Midbrain (tissue), 1 donor: ENCODE measurements at regions not wholly inside any gene's neighbourhood (a gene's known extent, or its start where the extent isn't known, plus 50 kb on each side); places are given as distances from the start of the nearest gene placed in this dataset.
A peak's percentile ranks its signal among the peaks of the same experiment; 100 is the strongest.
"Not testable (repeated sequence)": the region's sequence is repeated elsewhere in the genome, so short reads cannot be mapped to it uniquely, and the experiment has no call there.

Experiments
- DNase-seq: peaks from one replicate; lab custom pipeline; 2025; lab: John Stamatoyannopoulos, UW

GRCh38 chr11:19627566-19627965 lies 85.1 kb upstream of the NAV2 start:
- DNase-seq, result no peak

DNA sequence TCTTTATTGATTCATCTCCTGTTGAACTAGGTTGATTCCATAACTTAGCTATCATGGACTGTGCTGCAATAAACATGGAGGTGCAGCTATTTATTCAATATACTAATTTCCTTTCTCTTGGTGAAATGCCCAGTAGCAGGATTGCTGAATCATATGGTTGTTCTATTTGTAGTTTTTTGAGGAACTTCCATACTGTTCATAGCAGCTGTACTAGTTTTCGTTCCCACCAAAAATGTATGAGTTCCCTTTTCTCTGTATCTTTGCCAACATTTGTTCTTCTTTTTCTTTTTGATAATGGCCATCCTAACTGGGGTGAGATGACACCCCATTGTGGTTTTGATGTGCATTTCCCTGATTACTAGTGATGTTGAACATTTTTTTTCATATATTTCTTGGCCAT lies 87.2 kb upstream of the NAV2 start:
- no peak for DNase-seq

DNA sequence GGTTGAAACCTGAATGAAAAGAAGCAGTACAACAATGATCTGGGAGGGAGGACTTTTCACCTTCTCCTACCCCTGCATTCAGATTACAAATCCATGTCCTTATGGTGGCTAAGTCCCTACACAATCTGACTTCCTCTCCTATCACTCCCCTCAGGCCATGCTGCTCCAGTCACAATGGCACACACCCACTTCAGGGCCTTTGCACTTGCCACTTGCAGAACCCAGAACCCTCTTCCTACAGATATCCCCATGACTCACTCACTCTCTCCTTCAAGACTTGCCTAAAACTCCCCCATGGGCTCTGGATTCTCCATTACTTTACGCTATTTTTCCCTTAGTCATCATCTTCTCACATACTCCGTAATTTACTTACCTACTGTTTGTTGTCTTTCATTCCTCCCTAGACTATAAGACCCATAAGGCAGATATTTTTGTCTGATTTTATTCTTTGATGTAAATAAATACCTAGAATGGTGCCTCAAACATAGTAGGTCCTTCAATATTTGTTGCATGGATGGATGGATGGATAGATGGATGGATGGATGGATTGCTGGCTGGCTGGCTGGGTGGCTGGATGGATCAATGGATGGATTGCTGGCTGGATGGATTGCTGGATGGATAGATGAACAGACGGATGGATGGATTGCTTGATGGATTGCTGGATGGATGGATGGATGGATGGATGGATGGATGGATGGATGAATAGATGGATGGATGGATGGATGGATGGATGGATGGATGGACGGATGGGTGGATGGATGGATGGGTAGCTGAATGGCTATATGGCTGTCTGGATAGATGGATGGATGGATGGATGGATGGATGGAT lies 94.7 kb upstream of the NAV2 start:
- no peak for DNase-seq

DNA sequence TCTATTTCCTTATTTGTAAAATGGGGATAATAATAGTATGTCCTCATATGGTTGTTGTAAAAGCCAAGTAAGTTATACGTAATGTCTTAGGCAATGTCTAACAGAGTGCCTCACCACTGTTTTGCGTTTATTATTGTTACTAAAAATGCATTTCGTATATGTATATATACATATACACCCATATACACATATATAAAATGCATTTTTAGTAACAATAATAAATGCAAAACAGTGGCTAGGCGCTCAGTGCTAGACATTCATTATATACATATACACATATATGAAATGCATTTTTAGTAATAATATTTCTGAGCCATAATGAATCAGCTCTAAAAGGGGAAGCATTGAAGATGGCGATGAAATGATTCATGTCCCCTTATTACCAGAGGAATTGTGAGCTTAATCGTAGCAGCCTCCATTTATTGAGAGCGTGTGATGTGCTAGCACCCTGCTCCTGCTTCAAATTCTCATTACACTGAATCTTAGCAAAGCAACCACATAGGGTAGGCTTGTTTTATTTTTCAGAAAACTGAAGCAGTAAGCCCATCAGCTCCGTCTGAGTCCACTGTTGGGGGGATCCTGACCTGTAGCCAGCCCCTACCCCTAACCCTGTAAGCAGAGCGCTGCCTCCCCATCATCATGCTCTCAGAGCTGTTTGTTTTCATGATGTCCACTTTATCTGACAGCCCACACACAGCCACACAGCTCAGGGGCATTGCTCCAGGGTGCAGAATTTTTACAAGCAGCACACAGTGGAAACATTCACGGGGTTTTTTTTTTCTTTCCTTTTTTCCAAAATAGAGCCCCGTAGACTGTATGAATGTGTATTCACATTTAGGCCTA lies 97.1 kb upstream of the NAV2 start:
- DNase-seq, result no peak

DNA sequence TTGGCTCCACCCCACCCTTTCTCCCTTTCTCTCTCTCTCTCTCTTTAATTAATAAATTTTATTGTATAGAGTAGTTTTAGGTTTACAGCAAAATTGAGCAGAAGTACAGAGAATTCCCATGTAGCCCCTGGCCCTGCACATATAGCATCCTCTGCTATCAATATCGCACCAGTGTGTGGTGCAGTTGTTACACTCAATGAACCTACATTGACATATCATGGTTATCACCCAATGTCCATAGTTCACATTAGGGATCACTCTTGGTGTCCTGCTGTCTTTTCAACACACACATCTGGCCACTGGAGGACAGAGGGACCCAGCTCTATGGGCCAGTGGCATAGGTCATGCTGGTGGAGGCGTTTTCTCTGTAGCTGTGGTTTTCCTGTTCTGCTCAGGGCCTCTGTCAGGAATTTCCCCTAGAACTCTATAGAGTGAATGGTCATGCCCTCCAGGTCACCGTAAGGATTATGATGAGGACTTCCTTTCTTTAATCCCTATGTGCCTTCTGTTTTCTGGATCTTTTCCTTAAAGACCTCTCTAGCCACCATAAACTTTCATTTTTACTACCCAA lies 98.2 kb upstream of the NAV2 start:
- no peak for DNase-seq

GRCh38 chr11:19612025-19612424 lies 100.6 kb upstream of the NAV2 start:
- not testable (repeated sequence) for DNase-seq

GRCh38 chr11:19607656-19608360 lies 104.8 kb upstream of the NAV2 start:
- DNase-seq, result no peak

- DNase-seq, result no peak
Measured at GRCh38 chr11:19606856-19607655, 105.6 kb upstream of the NAV2 start.

DNA sequence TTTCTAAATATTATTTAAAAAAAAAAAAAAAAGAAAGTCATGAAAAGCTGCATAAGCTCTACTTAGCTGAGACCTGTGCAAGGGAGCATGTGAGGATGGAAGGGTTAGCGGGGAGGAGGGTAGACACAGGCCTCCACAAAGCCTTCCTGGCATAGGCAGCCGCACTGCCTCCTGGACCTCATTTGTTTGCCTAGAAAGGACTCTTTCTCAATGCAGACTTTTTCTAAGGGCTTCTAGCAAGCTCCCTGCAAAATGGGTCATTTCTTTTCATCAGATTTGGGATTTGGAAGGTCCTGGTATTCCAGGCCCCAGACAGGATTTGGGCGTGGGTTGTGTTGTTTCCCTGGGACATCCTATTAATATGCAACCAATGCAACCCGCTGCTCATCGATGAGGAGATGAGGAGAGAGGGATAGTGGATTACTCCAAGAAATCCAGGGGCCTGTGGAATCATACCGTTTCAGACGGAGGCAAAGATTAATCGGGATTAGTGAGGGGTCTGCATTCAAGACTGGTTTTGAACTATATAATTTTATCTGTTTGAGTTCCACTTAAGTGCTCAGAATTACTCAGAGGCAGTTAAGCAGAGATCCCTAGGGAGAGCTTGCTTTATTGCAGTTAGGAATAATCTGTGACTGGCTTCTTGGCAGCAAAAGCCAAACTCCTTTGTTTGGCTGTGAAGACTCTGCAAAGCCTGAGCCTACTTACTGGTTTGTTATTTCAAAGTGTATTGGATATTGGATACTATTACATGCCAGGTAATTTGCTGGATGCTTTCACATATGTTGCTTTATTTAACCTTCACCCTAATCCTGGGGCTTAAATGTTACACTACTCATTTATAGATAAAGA lies 106.9 kb upstream of the NAV2 start:
- DNase-seq, result peak; percentile 42

GRCh38 chr11:19604679-19605375 lies 107.8 kb upstream of the NAV2 start:
- DNase-seq, result no peak

DNA sequence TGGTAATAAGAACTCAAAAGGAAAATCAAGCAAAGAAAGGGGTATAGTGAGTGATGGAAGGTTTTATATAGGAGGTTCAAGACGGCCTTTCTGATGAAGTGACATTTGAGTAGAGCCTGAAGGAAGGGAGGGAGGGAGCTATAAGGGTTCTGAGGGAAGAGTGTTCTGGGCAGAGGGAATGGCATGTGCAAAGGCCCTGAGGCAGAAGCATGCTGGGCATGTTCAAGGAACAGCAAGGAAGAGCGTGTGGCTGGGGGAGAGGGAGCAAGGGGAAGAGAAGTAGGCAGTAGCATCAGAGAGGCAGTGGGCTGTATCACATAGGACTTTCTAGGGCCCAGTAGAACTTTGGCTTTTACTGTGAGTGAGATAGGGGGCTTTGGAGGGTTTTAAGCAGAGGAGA lies 108.9 kb upstream of the NAV2 start:
- DNase-seq, result no peak

DNA sequence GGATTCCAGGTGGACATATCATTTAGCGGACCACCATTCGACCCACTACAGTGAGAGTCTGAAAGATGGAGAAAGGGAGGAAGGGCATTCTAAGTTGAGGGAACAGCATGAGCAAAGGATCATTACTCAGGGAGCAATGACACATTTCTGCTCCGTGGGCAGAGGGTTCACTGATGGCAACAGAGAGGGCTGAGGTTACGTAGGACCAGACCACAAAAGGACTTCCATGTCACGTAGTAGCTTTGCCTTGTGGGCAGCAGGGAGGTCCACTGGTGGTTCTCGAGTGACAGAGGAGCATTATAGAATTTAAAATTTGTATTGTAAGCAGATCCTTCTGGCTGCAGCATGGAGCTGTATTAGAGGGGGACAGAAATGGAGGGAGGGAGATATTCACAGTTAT lies 109.7 kb upstream of the NAV2 start:
- no peak for DNase-seq

- DNase-seq, result no peak
Measured at GRCh38 chr11:19602406-19602805, 110.2 kb upstream of the NAV2 start.

DNA sequence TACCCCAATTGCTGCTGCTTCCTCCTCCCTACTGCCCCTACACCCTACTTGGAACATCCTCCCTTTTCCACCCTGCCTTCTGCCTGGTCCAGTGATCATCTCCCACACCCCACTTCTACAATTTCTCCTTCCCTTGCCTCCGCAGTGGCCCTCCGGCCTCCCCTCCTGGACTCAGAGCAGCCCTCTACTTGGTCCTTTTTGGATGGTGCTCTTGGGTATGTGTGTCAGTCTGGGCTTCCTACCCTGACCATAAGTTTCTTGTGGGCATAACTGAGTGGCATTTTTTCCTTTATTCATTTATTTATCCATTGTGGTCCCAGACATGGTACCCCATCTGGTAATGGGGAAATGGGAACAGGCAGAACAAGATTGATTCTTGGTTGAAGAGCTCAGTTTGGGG lies 111.4 kb upstream of the NAV2 start:
- DNase-seq, result no peak

DNA sequence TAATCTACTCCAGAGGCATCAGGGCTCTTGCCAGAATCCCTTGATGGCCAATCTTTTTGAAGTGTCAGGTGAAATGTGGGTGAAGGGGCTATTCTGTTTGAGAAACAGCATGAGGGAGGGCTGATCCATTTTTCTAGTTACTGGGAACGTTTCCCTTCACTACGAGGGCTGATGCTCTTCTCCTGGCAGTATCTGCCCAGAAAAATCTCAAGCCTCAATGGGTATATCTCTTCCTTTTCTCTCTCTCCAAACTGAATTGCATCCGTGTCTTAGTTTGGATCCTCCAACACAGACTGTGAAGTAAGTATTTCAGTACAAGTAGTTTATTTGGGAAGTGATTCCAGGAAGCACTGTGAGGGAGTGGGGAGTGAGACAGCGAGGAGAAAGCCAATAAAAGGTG lies 113.0 kb upstream of the NAV2 start:
- DNase-seq, result no peak

DNA sequence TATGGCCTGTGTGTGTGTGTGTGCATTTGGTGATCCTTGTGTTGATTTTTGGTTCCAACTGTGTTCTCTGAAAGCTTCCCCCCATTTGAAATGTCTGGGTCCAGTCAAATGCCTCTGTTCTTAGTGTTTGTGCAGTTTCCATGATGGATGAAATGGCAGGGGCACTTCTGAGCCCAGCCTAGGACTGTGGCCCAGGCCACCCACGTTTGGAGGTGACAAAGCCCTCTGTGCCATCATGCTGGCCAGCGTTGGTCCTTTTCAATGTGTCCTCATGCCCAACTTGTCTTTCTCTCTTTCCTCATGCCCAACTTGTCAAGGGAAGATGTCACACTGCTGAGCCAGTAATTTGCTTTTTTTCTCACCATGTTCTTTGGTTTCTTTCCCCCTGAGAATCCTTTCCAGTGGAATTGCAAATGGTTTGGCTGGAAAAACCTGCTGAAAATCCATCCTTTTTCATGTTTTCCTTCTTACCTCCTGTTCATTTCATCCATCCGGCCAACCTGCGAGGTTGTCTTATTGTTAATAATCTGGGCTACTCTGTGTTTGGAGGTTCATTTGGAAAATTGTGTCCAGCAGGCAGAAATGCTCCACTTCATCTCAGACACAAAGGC lies 113.7 kb upstream of the NAV2 start:
- DNase-seq, result no peak

GRCh38 chr11:19598456-19598855 lies 114.2 kb upstream of the NAV2 start:
- DNase-seq, result no peak

- DNase-seq, result no peak
Measured at GRCh38 chr11:19597876-19598275, 114.8 kb upstream of the NAV2 start.

DNA sequence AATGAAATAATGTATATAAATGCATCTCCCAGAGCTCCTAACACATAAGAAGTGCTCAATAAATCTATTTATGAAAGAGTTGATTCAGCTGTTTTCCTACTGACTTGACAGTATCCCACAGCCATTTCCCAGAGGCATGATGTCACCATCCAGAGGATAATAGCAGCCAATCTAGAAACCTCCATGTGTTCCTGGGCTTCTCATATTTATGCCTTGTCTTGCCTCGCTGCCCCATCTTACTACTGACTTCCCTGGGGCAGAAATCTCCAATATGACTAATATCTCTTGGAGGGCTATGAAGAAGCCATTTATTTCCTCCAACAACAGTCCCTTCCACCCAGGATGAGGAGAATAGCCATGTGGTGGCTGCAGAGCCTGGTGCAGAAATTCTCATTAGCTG lies 115.4 kb upstream of the NAV2 start:
- no peak for DNase-seq
